ENCODE measurements at regions not wholly inside any gene's neighbourhood (a gene's known extent, or its start where the extent isn't known, plus 50 kb on each side); places are given as distances from the start of the nearest gene placed in this dataset.

GRCh38 chr1:201633297-201633696 lies 94.4 kb downstream of the NAV1 start:
- Histone ChIP-seq H3K4me2 (no peak overlapping the region), H3K9ac (no peak overlapping the region), H3K36me3 (ENCODE audit: insufficient read depth) (no peaks in the 10 kb centered on the region), H2AFZ (ENCODE audit: low read depth) (no peak overlapping the region), H3K4me1 (ENCODE audit: low read depth, poor library complexity, severe bottlenecking) (no peaks in the 10 kb centered on the region), H3K27ac (no peak overlapping the region), H4K20me1 (ENCODE audit: insufficient read depth) (no peaks in the 10 kb centered on the region), H3K4me3 (IDR thresholded peaks at IDR 0.05; ENCODE audit: insufficient read depth, low read depth, low read length) (no peak overlapping the region), H3K79me2 (ENCODE audit: insufficient read depth, low read depth) (no peaks in the 10 kb centered on the region), H3K27me3 (ENCODE audit: insufficient read depth, low read depth) (no peaks in the 10 kb centered on the region)
- TF ChIP-seq, protein P1, sequence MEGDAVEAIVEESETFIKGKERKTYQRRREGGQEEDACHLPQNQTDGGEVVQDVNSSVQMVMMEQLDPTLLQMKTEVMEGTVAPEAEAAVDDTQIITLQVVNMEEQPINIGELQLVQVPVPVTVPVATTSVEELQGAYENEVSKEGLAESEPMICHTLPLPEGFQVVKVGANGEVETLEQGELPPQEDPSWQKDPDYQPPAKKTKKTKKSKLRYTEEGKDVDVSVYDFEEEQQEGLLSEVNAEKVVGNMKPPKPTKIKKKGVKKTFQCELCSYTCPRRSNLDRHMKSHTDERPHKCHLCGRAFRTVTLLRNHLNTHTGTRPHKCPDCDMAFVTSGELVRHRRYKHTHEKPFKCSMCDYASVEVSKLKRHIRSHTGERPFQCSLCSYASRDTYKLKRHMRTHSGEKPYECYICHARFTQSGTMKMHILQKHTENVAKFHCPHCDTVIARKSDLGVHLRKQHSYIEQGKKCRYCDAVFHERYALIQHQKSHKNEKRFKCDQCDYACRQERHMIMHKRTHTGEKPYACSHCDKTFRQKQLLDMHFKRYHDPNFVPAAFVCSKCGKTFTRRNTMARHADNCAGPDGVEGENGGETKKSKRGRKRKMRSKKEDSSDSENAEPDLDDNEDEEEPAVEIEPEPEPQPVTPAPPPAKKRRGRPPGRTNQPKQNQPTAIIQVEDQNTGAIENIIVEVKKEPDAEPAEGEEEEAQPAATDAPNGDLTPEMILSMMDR (conservative IDR thresholded peaks at IDR 0.05; ENCODE audit: low read depth, low read length), result no peak

GRCh38 chr1:201633811-201634210 lies 94.9 kb downstream of the NAV1 start:
- no peak overlapping the region for H2AFZ ChIP-seq (ENCODE audit: low read depth)
- H4K20me1 ChIP-seq (ENCODE audit: insufficient read depth), result no peaks in the 10 kb centered on the region
- H3K27me3 ChIP-seq (ENCODE audit: insufficient read depth, low read depth), result no peaks in the 10 kb centered on the region
- no peaks in the 10 kb centered on the region for H3K36me3 ChIP-seq (ENCODE audit: insufficient read depth)
- TF ChIP-seq, protein P1 (conservative IDR thresholded peaks at IDR 0.05; ENCODE audit: low read depth, low read length), result no peak
- H3K4me2 ChIP-seq, result no peak overlapping the region
- no peak overlapping the region for H3K27ac ChIP-seq
- H3K79me2 ChIP-seq (ENCODE audit: insufficient read depth, low read depth), result no peaks in the 10 kb centered on the region
- no peak overlapping the region for H3K9ac ChIP-seq
- H3K4me3 ChIP-seq (IDR thresholded peaks at IDR 0.05; ENCODE audit: insufficient read depth, low read depth, low read length), result no peak overlapping the region
- H3K4me1 ChIP-seq (ENCODE audit: low read depth, poor library complexity, severe bottlenecking), result no peaks in the 10 kb centered on the region

- no peak overlapping the region for H3K9ac ChIP-seq
- H3K36me3 ChIP-seq (ENCODE audit: insufficient read depth), result no peaks in the 10 kb centered on the region
- no peaks in the 10 kb centered on the region for H4K20me1 ChIP-seq (ENCODE audit: insufficient read depth)
- H3K27me3 ChIP-seq (ENCODE audit: insufficient read depth, low read depth), result no peaks in the 10 kb centered on the region
- H2AFZ ChIP-seq (ENCODE audit: low read depth), result no peak overlapping the region
- TF ChIP-seq, protein P1 (conservative IDR thresholded peaks at IDR 0.05; ENCODE audit: low read depth, low read length), result no peak
- no peak overlapping the region for H3K4me3 ChIP-seq (IDR thresholded peaks at IDR 0.05; ENCODE audit: insufficient read depth, low read depth, low read length)
- H3K27ac ChIP-seq, result no peak overlapping the region
- H3K4me2 ChIP-seq, result no peak overlapping the region
- H3K79me2 ChIP-seq (ENCODE audit: insufficient read depth, low read depth), result no peaks in the 10 kb centered on the region
- no peaks in the 10 kb centered on the region for H3K4me1 ChIP-seq (ENCODE audit: low read depth, poor library complexity, severe bottlenecking)
Observed at GRCh38 chr1:201634261-201634660, 95.3 kb downstream of the NAV1 start.

DNA sequence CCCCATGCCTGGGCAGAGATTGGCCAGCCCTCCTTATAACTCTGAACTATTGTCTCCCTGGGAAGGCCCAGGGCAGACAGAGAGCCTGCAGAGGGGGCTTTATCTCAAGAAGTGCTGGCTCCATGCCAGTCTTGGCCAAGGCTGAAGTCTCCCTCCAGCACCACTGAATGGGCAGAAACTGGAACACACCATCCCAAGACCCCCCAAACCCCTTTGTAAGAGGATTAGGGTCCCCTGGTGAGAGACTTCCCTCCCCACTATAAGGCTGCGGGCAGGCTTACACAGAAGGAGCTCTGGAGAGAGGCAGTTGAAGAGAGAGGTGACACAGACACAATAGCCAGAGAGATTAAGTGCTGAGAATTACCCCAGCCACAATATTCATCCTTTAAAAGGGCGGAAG lies 97.2 kb downstream of the NAV1 start:
- H3K27ac ChIP-seq, result no peak overlapping the region
- no peaks in the 10 kb centered on the region for H3K79me2 ChIP-seq (ENCODE audit: insufficient read depth, low read depth)
- H3K4me1 ChIP-seq (ENCODE audit: low read depth, poor library complexity, severe bottlenecking), result no peaks in the 10 kb centered on the region
- H3K9ac ChIP-seq, result no peak overlapping the region
- H3K4me2 ChIP-seq, result no peak overlapping the region
- no peak overlapping the region for H3K4me3 ChIP-seq (IDR thresholded peaks at IDR 0.05; ENCODE audit: insufficient read depth, low read depth, low read length)
- no peaks in the 10 kb centered on the region for H3K27me3 ChIP-seq (ENCODE audit: insufficient read depth, low read depth)
- TF ChIP-seq, protein P1 (conservative IDR thresholded peaks at IDR 0.05; ENCODE audit: low read depth, low read length), result no peak
- H4K20me1 ChIP-seq (ENCODE audit: insufficient read depth), result no peaks in the 10 kb centered on the region
- H2AFZ ChIP-seq (ENCODE audit: low read depth), result no peak overlapping the region
- H3K36me3 ChIP-seq (ENCODE audit: insufficient read depth), result no peaks in the 10 kb centered on the region
